ENCODE measurements at regions not wholly inside any gene's neighbourhood (a gene's known extent, or its start where the extent isn't known, plus 50 kb on each side); places are given as distances from the start of the nearest gene placed in this dataset.

DNA sequence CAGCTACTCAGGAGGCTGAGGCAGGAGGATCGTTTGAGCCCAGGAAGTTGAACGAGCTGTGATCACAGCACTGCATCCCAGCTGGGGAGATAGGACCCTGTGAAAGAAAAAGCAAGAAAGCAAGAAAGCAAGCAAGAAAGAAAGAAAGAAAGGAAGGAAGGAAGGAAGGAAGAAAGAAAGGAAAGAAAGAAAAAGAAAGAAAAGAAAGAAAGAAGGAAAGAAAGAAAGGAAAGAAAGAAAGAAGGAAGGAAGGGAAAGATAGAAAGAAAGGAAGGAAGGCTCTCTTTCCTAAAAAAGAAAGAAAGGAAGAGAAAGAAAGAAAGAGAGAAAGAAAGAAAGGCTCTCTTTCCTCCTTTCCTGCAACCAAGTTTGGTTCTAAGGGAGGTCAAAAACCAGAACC is 380.3 kb downstream of the PCNX1 start:
- no peak for DNase-seq (ENCODE audit: low read depth in 2 of 2)

DNA sequence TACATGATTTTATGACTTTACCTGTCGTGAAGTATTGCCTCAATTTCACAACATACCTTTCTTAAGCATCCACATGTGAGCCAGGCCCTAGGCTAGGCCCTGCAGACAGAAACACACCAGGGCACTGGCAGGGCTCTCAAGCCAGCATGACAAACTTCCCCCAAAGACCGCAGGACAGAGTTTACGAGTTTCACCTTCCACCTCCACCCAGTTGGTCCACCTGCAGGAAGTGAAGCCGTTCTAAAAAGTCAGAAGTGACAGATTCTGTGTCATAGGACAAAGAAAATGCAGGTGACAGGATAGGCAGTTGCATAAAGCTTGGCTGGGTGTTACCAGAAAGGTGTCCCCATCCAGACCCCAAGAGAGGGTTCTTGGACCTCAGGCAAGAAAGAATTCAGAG is 382.3 kb downstream of the PCNX1 start:
- DNase-seq (ENCODE audit: low read depth in 2 of 2): no peak

DNA sequence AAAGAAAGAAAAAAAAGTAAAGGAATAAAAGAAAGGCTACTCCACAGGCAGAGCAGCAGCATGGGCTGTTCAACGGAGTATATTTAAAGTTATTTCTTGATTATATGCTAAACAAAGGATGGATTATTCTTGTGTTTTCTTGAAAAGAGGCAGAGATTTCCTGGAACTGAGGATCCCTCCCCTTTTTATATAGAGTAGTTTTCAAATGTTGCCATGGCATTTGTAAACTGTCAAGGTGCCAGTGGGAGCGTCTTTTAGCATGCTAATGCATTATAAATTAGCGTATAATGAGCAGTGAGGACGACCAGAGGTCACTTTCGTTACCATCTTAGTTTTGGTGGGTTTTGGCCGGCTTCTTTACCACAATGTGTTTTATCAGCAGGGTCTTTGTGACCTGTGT is 383.0 kb downstream of the PCNX1 start:
- no peak for DNase-seq (ENCODE audit: low read depth in 2 of 2)

DNA sequence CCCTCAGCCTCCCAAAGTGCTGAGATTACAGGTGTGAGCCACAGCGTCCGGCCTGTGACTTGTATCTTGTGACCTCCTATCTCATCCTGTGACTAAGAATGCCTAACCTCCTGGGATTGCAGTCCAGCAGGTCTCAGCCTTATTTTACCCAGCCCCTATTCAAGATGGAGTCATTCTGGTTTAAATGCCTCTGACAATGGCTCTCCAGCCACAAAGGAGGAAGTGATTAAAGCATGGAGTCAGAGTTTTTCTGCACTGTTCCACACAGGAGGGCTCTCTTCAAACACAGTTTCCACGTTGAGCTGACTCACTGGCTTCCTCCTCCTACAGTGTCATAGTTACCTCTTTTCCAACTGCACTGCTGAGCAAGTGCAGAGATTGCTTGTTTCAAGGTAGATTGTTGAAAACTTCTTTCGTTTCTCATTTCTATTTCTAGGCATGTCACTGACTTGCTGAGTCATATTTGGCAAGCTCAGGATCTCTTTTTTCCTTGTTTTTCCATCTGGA is 383.8 kb downstream of the PCNX1 start:
- peak; percentile 42 to 44 for DNase-seq (ENCODE audit: low read depth in 2 of 2)

DNA sequence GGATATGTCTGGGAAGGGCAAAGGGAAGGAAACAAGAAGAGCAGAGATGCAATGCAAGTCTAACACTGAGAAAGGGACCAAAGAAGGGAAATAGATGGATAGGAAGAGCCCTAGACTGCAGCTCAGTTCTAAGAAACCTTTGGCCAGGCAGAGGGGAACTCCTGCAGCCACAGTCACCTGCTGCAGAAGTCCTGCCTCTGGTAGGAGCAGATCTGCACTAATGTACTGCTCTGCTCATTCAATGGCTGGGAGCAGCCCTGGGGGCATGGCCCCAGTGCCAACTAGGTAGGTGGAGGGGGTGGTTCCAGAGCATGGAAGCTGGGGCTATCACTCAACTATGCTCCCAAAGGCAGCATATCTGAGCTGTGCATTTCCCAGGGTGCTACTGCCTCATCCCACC is 388.9 kb downstream of the PCNX1 start:
- DNase-seq (ENCODE audit: low read depth in 2 of 2): no peak

DNA sequence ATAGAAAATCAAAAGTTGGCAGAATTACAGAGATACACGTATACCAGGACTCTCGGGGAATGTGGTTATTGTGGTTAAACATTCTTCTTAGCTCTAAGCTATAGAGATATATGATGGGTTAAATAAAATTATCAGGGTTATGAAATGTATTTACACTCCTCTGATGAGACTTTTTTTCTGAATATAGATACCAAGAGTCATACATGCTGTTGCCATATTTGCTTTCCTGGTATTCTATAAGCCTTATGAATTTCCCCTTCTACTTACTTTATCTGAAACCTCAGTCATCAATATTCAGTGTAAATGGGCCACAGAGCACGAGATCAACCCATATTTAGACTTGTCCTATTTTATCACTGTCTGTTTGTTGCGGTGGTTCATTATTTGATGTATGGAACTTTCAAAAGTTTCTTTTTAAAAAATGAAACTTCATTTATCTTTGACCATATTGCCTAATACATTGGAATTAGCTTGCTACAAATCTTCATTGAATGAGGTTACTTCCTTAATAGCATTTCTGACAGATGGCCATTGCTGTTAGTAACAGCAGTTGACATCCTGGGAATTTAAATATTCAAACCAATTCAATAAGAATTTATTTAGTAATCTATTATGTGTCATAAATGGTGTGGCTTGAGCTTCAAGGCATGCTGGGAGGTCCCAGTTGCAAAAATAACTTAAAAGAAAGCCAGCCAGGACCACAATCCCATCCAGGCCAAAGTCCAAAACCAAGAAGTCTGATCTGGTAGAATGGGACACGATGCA is 393.5 kb downstream of the PCNX1 start:
- peak; percentile 83 to 86 for DNase-seq (ENCODE audit: low read depth in 2 of 2)

DNA sequence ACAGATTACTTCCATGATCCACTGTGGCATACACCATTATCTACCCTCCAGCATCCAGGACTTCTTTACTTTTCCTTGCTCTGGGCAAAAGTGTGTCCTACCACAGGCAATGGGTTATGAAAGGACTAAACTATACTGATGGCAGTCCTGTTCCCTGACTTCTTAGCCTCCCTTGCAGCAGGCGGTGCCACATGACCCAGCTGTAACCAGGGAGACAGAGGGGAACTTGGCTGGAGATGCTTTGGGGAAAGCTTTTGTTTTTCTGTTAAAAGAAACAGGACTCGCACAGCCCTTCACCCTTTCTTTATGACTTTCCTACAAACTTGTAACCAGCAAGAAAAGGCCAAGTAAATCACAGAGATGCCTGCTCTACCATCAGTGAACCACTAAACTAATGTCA is 394.4 kb downstream of the PCNX1 start:
- DNase-seq (ENCODE audit: low read depth in 2 of 2): no peak

DNA sequence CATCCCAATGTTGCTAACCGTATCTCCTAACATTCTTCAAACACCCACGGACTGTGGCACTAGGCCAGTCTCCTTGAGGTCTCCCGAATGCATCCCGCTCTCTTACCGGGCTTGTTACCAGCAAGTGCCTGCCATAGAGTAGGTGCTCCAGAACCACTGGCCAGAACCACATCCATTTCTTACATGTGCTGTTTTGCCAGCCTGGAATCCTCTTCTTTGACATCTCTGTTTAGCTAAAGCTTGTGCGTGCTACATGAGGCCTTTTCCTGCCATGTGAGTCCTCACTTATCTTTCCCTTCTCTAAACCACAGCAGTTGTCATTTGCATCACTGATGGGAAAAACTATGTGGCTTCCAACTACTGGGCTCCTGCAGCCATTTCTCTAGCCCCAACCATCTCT is 397.4 kb downstream of the PCNX1 start:
- no peak for DNase-seq (ENCODE audit: low read depth in 2 of 2)

DNA sequence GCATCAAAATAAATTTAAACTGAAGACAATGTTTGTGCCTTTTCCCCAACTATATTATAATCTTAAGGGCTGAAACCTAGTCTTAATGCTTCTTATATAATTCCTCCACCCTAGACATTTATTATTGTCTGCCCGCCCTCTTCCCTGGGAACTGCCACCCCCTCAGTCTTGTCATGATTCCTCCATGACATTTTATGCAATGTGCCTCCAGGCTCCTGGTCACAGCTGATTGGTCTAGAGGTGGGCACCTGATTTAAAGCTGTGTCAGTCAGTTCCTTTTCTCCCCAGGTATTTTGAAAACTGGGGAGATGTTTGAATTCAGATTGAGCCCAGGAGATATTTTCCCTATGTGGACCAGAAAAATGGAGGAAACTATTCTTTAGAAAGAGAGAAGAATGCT is 401.4 kb downstream of the PCNX1 start:
- no peak for DNase-seq (ENCODE audit: low read depth in 2 of 2)

DNA sequence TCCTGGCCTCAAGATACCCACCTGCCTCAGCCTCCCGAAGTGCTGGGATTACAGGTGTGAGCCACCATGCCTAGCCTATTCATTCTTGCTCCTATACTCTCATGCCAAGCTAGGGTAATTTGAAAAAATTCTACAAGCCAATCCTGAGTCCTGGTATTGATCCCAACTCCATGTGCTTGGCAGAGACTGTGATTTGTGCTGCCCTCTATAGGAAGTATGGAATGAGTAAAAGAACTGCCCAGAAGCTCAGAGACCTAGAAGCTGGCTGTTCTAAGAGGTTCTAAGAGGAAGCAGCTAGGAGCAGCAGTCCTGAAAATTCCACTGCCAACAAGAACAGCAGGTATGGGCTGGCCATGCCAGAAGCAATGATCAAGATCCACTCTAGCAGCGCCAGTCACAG is 402.5 kb downstream of the PCNX1 start:
- DNase-seq (ENCODE audit: low read depth in 2 of 2): no peak

DNA sequence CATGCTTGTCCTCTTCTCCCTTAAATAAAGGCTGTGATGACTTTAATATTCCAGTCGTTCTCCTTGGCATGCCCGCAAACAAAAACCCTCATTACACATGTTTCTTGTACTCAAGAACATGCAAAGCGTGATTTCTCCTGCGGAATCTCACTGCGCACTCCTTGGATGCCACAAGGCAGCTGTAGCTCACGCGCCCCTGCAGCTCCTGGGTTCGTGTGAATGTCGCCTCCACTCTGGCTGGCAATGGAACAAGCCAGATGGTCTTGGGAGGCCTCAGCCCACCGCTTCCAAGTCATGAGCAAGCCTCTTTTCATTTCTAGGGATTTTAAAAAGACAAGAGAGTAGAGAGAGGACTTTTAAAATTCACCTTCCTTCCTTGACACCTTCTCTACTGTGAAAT is 403.8 kb downstream of the PCNX1 start:
- DNase-seq (ENCODE audit: low read depth in 2 of 2): no peak

DNA sequence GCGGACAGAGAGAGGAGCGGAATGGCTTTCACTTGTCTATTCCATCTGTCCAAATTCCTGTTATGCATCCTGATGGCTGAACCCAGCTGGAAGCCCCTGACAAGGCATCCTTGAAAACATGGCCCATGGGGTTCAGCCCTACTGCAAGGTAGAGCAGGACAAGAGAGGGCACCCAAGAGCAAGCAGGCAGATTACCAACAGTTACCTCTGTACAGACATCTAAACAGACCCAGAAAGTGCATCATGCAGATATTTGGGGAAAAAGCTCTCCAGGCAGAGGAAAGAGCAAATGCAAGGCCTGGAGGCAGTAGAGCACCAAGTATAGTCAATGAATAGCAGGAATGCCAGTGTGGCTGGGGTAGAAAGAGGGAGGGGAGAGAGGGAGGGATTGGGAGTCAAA is 407.5 kb downstream of the PCNX1 start:
- no peak for DNase-seq (ENCODE audit: low read depth in 2 of 2)

DNA sequence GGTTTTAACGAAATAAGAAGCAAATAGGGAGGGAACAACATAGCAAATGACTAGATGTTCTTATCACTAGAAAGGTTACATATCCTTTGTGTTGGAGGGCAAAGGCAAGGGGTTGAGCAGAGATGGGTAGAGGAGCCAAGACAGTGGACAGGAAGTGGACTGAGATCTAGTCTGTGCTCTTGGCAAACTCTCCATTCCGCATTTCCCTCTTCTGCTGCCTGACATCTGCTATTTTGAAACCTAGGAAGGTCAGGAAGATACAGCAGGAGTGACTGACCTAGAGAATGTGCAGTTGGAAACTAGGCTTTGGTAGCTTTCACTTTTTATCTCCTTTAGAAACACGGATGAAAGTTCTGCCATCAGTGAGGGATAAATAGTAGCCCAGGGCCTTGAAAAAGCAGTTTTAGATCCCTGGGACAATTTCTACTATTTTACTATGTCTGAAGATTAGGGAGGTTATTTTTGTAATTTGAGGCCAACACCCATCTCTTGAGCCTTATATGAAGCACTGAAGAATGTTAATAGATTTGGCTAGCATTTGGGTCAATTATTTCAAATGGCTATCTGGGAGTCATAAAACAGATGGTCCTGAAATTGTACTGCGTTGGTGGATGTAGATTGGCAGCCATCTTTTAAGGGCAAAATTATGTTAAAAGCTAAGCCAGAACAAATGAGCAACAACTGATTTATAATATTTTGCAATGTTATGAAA is 410.3 kb downstream of the PCNX1 start:
- no peak for DNase-seq (ENCODE audit: low read depth in 2 of 2)

DNA sequence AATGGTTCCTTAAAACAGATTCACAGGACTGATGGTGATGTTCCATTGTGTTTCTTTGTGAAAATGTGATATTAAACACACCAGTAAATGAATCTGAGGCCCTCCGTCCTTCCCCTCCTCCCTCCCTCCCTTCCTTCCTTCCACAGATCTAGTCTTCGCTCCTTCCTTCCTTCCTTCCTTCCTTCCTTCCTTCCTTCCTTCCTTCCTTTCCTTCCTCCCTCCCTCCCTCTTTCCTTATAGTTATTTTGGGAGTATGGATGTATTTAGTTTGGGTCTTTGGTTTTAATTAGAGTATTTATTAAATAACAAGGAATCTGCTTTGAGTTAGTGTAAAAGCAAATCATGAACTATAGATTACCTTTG is 410.8 kb downstream of the PCNX1 start:
- no peak for DNase-seq (ENCODE audit: low read depth in 2 of 2)

DNA sequence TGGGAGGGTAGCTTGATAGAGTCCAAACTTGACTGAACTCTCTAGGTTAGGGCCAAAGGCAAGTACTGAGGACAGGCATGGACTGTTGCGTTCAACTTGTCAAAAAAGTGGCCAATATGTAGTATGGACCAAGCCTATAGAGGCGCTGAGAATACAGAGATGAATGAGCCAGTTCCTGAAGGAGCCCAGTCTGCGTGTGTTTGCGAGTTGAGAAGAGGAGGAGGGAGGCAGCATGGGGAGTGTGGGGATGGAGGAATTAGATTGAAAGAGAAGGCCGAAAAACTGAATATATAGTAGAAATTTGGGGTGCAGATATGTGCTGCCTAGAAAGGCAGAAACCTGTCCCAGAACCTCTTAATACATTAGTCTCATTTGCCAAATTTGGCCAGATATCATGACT is 412.4 kb downstream of the PCNX1 start:
- DNase-seq (ENCODE audit: low read depth in 2 of 2): no peak

DNA sequence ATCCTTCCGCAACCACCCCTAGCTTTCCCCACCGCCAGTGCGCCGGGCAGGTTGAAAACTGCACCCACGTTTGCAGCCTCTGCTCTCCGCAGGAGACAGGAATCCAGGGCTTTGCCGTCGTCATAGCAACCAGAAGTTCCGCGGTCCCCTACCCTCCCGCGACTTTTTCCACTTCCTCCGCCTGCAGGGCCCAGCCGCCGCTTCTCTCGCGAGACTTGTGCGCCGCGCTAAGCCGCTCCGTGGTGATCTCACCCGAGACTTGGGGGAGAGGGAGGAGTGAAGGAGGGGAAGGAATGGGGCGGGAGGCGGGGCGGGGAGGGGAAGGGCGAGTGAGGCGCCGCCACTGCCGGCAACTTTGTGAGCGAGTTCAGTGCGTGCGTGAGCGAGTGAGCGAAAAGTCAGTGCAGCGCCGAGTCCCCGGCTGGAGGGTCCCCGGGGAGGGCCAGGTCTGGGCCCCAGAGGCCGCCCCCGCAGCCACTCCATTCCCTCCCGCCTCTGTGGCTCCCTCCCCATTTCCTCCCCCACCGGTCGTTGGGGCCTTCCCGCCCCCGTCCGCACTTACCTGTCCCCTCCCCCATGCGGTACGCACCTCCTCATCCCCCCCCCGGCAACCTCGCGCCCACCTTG is 413.0 kb downstream of the PCNX1 start, which contains the start of gene SIPA1L1:
TSS of gene SIPA1L1 (plus strand) at position 370 of the 627 bp plus-strand sequence.
- peak; percentile 99 for DNase-seq (ENCODE audit: low read depth in 2 of 2)

DNA sequence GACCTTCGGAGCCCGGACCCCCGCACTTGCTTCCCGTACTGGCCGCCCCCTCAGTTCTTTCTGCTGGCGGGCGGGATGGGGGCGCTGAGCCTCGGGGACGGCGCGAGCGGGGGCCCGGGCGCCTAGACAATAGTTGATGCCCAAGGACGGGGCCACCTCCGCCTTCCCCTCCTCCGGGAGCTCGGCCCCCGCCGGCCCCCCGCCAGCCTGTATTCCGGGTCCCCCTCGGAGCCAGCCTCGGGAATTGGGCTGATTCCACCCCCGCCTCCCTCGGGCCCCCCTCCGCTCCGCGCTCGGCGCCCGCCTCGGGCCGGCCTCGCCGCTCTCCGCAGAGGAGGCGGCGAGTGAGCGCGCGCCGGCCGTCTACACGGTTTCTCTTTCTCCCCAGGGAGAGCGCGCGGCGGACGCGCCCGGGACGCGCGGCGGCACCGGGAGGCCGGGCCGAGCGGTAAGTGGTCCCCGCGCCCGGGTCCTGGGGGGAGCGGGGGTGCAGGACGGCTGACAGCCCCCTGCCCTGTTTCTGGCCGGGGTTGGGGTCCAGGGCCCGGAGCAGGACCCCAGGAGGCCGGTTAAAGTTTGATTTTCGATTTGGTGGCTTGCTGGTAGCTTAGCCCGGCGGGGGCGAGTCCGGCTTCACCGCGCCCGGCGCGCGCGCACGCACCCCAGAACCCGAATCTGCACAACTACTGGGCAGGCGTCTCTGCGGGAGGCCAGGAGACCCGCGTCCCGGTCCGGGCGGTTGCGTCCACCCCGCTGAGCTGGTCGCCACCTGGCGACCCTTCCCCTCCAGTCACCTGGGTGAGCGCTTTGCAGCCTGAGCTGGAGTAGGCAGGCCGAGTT is 413.7 kb downstream of the PCNX1 start:
- no peak for DNase-seq (ENCODE audit: low read depth in 2 of 2)

DNA sequence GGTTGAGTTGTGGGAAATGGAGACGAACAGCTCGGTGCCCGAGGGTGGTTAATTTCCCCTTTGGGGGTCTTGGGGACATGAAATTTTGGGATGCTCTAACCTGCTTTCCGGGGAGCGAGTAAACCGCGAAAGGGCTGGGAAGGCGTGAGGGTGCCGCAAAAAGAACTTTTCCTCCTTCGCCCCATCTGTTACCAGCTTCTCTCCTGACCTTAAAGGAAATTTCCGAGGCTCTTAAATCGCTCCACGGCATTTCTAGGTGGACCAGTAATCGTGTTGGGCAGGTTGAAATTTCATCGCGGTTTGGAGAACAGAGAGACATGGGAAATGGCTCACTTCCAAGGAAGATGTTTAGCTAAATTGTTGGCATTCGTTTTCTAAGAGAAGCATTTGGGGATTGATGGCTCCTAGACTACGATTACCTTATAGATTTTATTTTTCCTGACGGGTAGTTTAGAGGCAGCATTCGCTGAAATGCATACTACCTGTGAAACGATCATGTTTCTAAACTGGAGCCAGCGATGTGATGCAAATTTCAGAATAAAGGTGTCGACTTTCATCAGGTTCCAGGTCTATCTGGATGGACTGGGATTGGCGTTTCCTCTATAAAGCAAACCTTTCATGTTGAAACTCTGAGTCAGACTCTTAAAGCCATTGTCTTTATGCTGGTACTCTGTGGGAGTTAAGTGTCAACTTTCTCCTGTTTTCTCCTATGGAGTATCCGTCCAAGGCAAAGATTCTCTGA is 414.5 kb downstream of the PCNX1 start:
- DNase-seq (ENCODE audit: low read depth in 2 of 2): no peak

DNA sequence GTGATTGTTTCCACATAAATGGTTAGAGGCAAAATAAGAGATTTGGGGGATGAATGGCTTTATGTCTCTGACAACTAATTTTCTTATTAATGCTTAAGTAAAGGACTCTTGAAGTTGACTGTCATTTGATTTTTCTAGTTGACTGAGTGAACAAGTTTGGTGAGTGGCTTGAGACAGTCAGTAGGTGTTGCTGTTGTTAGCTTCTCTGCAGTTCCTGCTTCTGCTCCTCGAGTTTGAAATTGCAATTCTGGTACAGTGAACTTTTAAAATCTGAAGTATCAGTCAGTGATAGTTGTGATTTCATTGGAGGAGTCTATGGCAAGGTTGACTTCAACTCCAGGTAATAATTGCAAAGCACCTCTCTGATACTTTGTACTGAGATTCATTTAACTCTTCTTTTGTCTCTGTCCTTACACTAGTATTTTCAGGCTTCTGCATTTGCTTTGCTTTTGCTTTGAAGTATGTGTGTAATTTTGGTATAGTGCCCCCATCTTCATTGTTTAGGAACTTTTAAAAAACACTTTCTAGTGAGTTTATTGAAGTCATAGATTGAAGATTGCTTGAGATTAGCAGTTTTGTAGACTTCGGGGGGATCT is 415.5 kb downstream of the PCNX1 start:
- DNase-seq (ENCODE audit: low read depth in 2 of 2): no peak

DNA sequence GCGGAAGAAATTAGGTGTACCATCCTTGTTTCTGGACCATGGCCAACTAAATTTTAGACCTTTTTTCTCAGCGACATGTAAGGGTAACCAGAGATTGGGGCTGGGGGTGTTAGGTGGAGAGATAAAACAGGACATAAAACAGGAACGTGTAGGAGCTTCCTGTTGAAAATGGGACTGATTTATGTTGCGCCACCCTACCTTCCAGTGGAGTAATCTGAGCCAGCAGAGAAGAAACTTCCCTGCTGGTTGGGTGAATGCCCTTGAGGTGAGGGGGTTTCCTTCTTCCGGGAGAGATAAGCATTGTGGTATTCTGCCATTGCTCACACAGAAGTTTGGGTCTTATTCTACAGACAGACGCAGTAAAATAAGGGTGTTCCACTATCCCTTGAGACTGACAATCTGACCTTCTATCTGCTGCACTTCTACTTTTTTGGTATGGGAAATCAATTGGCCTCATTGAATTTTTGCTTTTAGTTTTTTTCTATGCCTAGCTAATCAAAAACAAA is 417.6 kb downstream of the PCNX1 start:
- DNase-seq (ENCODE audit: low read depth in 2 of 2): no peak

DNA sequence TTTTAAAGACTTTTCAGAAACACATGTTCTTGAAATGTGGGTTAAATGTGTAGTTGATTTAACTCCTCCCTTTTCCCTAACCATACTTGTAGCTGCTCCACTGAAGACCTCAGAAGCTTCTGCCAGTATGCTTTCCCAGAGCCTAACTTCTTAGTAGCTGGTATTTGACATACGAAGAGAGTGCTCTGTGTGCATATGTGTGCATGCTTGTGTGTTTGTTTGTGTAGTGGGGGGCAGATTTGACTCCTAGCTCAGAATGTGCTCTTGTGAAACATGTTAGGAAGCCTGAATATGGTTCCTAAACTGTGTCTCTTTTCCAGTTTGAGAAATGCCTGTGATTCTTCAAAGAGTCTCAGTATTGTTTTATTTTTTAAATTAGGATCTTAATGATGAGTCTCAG is 420.4 kb downstream of the PCNX1 start:
- no peak for DNase-seq (ENCODE audit: low read depth in 2 of 2)

Data from fibroblast of skin of left quadriceps (primary cell).